Inflammatory macrophage (primary cell): ENCODE measurements at regions not wholly inside any gene's neighbourhood (a gene's known extent, or its start where the extent isn't known, plus 50 kb on each side); places are given as distances from the start of the nearest gene placed in this dataset.
"Not testable (repeated sequence)": the region's sequence is repeated elsewhere in the genome, so short reads cannot be mapped to it uniquely, and the experiment has no call there.

Source experiments
- DNase-seq, 2 donors: peaks; one replicate each; pipeline ENCODE4 v3.0.0-alpha.2; 2020 to 2022

DNA sequence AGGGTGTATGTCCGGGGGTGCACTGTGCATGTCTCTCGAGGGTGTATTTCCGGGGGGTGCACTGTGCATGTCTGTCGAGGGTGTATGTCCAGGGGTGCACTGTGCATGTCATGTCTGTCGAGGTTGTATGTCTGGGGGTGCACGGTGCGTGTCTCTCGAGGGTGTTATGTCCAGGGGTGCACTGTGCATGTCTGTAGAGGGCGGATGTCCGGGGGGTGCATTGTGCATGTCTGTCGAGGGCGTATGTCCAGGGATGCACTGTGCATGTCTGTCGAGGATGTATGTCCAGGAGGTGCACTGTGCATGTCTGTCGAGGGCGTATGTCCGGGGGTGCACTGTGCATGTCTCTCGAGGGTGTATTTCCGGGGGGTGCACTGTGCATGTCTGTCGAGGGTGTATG lies 249.8 kb upstream of the MYT1L start:
- not testable (repeated sequence) for DNase-seq

DNA sequence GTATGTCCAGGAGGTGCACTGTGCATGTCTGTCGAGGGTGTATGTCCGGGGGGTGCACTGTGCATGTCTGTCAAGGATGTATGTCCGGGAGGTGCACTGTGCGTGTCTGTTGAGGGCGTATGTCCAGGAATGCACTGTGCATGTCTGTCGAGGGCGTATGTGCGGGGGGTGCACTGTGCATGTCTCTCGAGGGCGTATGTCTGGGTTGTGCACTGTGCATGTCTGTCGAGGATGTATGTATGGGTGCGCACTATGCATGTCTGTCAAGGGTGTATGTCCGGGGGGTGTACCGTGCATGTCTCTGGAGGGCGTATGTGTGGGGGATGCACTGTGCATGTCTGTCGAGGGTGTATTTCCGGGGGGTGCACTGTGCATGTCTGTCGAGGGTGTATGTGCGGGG lies 249.3 kb upstream of the MYT1L start:
- DNase-seq: no peak

DNA sequence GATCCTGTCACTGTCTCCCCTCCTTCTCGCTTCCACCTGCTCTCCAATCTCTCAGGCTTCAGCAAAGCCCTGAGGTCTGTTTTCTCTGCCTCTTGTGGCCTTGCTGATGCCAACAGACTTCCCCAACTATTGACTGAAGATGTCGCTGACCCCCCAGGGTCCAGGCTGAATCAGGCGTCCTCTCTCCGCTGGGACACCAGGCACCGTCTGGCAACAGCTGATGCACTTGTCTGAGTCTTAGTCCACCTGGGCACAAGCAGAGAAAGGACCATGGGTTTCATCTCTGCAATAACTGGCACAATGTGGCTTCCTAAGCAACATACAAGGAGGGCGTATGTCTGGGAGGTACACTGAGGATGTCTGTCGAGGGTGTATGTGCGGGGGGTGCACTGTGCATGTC lies 248.7 kb upstream of the MYT1L start:
- DNase-seq: no peak

DNA sequence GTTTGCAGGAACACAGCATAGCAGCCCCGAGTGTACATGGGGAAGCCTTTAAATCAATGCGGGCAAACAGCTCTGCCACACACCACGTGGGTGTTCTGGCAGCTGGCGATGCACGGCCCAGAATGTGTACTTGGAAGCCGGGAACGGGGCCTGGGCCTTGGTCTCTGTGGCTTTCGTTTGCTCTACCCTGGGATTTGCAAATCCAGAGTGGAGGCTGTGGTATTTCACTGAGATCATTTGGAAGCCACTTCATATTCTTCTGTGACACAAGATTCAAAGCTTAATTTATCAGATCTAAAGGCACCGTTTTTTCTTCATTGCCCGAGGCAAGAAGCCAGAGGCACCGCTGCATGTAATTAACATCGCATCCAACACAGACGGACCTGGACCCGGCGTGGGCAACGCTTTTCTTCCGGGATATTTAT lies 246.3 kb upstream of the MYT1L start:
- DNase-seq: no peak

DNA sequence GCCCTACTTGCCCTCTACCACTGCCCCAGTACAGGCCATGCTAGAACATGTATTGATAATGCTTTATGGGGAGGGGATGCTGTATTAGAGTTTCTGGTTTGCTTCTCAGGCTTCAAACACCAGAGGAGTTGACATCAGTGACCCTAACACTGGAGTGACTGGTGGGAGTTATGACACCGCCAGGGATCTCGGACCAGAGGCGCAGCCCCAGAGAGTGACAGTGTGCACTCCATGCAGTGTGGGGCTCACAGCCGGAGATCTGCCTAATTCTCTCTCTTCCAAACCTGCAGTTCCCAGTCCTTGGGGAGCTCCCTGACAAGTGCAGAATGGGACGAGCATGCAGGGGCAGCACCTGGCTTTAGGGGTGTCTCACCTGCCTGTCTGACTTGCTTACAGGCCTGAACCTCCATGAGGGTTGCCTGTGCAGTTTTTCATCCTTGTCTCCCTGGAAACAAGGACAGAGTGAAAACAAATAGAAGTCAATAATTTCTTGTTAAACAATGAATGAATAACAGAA lies 244.9 kb upstream of the MYT1L start:
- DNase-seq: no peak

DNA sequence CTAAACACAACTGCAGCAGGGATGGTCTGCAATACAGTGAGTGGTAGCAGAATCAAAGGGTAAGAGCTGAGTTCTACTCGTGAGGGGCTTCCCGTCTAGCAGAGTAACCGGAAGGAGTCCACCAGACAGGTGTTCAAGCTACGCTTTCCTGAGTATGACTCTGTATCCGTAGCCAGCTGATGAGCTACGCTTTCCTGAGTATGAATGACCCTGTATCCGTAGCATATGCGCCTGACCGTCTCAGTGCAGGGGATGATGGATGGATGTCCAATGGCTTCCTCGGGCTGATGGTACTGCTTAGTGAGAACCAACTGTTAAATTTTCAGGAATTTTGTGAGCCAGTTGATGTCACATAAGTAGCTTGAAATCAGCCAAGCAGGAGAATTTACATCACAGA lies 244.1 kb upstream of the MYT1L start:
- DNase-seq: no peak

DNA sequence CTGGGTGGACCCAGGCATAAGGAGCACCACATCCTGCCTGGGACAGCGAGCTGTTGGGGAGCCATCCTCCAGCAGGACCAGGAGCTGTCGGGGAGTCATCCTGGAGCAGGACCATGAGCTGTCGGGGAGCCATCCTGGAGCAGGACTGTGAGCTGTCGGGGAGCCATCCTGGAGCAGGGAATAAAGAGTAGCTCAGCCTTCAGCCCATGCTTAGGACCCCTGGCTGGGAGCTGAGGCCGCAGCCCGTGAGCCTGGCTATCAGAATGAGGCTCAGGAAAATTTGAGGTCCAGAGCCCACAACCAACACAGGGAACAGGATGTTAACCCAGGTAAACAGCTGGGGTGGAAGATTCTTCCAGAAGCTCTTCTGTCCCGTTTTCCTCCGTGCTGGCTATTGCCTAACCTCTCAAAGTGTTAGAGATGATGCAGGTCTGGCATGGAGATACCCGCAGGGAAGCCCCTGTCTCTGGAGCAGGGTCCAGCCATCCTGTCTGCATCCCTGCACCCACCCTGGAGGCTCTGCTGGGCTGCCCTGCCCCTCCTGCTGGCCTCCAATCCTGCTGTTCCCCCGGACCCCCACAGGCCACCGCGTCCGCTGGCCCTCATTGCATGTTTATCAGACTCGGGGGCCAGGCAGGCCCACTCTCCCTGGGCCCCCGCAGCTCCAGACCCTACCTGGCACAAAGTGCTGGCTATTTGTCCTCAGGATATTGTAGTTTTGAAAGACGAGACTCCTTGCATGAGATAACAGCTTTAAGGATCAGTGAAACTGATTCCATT lies 243.5 kb upstream of the MYT1L start:
- DNase-seq: no peak

DNA sequence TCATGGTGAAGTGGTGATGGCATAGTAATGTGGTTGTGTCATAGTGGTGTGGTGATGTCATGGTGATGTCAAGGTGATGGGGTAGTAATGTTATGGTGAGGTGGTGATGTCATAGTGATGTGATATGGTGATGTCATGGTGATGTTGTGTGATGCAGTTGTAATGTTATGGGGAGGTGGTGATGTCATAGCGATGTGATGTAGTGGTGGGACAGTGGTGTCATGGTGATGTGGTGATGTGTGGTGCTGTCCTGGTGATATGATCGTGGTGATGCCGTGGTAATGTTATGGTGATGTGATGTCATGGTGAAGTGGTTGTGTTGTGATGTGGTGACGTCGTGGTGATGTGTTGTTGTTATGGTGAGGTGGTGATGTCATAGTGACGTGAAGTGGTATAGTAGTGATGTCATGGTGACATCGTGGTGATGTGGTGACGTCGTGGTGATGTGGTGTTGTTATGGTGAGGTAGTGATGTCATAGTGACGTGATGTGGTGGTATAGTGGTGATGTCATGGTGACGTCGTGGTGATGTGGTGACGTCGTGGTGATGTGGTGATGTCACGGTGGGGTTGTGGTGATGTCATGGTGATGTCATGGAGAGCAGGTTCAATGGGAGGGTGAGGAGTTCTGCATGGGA lies 242.7 kb upstream of the MYT1L start:
- DNase-seq: no peak

DNA sequence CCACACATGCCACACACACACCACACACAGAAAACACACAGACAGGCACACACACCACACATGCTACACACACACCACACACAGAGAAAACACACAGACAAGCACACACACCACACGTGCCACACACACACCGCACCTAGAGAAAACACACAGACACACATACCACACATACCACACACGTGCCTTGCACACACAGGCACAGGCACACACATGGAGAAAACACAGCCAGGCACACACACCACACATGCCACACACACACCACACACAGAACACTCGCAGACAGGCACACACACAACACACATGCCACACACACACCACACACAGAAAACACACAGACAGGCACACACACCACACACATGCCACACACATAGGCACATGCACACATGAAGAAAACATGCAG lies 242.1 kb upstream of the MYT1L start:
- DNase-seq: no peak

DNA sequence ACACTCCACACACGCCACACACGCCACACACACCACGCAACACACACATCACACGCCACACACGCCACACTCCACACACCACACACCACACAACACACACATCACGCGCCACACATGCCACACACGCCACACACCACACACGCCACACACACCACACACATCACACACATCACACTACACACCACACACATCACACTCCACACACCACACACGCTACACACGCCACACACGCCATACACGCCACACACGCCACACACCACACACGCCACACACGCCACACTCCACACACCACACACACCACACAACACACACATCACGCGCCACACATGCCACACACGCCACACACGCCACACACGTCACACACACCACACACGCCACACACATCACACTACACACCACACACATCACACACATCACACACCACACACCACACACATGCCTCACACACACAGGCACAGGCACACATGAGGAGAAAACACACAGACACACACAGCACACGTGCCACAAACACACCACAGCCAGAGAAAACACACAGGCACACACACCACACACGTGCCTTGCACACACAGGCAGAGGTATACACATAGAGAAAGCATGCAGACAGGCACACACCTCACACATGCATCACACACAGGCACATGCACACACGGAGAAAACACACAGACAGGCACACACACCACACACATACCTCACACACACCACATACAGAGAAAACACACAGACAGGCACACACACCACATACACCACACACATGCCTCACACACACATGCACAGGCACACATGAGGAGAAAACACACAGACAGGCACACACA lies 241.5 kb upstream of the MYT1L start:
- DNase-seq: no peak

DNA sequence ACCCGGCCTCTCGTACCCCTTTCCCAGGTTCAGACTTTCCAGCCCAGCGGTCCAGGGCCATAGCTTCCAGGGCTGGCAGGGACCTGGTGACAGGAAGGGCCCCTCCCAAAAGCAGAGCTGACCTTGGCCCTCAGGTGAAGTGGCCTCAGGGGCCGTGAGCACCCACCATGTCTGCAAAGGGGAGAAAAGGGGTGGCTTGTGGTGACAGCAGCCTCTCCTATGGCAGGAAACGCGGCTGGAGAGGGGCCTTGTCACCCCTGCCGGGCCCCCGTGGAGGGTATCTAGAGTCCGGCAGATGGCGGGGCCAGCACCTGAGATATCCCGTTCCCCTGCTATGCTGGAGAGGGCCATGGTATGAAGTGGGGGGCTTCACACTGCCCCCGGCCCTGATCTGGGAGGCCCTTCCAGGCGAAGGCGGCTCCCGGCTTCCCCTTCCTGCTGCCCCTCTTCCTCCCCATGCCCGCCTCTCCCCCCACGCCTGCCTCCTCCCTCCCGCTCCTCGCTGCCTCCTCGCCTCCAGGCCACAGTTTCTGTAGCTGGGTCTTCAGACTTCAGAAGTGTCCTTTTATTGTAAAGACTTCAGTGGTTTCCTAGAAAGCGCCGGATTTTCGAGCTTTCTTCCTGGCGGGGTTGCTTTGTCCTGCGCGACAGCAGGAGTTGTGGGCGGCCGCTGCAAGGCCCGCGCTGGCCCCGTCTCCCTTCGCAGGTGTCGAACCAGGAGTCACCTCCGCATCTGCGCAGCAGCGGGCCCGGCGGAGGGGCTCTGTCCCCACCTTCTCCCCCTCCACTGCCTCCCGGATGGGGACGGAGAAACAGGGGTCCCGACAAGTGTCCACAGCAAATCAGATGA lies 240.5 kb upstream of the MYT1L start:
- no peak for DNase-seq

DNA sequence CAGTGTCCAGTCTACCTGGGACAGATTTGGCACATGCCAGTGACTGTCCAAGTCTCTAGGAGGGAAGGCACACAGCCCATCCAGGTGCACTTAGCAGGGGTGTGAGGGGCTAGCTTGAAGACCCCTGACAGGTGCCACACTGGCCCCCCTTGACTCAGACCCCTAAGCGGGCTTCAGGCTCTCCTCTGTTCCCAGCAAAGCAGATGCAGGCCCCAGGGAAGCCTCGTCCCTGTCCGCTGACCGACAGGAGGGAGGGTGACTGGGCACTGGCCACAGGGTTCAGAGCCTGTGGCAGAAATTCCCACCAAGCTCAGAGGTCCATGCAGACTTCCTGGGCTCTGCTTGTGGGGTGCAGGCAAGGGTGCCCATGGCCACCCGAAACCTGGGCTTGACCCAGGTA lies 239.8 kb upstream of the MYT1L start:
- no peak for DNase-seq

DNA sequence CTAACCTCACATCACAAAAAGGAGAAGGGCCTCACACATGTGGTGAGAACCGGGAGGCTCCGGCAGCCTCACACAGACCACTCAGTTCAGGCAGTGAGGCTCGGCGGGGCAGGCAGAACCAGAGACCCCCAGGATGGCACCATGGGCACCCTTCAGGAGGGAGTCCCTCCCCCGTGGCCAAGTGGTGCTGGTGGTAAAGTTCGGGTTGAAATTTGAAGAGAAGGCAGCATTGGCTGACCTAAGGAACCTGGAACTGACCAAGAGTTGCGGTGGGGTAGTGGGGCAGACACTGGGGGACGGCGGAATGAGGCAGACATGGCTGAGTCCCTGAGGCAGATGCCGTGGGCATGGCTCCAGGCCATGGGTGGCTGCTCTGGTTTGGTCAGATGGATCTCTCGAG lies 239.3 kb upstream of the MYT1L start:
- no peak for DNase-seq

DNA sequence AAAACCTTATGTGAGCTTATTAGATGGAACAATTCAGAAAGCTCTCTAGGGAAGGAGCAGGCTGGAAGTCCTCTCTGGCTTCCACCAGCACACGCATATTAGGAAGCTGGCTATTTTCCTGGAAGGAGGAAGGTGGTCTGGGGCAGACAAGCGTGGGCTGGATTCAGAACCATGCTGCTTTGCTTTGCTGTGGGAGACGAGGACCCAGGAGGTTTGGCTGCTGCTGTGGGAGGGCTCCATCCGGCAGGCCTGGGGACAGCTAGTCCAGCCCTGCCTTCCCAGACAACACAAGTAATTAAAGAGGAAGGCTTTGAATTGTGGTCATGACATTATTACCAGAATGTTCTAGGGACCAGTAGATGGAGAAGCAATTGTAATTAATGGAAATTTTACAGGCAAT lies 238.8 kb upstream of the MYT1L start:
- DNase-seq: no peak

DNA sequence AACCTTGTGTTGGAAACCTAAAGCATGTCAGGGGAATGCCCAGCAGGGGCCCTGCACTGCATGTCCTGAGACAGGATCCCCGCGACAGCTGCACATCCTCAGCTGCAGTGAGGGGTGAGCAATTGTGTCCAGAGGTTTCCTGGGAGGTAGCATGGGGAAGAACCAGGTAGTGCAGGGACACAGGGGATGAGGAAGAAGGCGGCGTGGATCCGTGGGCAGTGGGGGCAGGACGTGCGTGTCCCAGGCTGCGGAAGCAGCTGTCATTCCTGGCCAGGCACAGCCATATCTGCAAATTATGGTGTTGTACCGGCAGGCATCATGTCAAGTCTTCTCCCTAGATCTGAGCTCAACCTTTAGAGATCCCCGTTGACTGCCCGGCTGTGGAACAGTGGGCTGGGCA lies 238.2 kb upstream of the MYT1L start:
- no peak for DNase-seq

DNA sequence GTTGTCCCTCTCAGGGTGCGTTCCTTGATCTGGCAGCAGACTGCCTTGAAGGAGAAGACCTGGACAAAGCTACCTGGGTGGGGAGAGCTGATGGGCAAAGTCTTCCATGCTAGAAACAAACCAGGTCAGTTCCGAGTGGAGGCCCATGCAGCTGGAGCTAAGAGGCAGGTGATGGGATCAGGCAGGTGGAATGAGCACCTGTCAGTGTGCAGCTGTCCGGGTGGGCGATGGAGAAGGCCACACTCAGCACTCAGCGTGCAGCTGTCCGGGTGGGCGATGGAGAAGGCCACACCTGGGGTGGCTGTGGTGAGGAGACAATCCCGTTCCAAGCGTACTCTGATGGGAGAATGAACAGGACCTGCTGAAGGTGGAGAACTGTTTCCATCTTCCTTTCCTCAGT lies 237.3 kb upstream of the MYT1L start:
- no peak for DNase-seq

DNA sequence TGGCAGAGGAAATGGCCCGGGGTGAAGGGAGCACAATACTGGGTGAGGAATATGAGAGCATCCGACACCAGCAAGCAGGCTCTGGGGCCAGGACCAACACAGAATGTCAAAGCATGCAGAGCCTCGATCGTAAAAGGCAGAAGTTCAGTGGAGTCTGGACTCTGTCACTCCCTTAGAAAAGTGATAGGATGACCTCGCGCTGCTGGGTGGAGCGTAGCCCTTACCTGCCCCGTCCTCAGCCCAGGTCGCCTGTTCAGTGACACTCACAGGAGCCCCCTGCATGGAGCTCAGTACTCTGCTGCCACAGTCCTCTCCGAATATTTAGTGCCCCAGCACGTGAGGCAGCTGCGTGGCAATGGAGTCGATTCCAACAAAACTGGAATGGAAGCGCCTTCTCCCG lies 236.7 kb upstream of the MYT1L start:
- DNase-seq: no peak

DNA sequence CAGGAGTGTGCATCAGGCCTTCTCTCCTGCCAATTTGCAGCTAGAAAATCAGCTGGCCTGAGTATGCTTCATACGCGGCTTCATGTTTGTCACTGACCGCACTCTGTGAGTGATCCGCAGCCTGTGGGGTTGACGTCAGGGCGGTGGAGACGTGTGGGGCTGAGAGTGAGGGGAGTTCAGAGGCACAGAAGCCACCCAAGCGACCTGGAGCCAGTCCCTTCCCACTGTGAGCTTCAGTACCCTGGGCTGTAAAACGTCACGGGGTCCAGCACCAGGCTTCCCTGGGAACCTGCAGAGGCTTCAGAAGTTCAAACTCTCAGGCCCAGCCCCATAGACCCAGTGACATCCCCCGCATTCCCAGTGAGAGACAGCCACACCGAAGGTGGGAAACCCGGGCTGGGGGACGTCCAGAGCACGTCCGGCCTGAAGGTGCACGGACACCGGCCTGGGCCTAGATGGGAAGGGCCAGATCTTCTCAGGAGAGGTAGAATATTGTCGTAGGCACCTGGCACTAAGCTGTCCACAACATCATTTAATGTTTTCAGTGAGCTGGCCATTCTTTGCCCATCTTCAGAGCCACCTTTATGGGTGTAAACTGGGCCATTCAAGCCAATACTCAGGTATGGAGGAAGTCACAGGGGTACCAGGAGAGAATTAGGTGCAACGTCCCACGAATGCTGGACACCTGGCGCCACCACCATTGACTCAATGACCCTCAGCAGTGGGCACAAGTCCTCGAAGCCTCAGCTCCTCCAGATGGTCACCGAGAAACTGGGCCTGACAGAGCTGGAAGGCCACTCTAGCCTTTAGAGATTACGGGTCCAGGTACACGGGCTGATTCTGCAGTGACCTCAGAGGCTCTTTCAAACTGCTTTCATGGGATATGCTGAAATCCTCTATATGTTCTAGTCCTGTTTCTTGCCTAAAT lies 235.6 kb upstream of the MYT1L start:
- DNase-seq: no peak

DNA sequence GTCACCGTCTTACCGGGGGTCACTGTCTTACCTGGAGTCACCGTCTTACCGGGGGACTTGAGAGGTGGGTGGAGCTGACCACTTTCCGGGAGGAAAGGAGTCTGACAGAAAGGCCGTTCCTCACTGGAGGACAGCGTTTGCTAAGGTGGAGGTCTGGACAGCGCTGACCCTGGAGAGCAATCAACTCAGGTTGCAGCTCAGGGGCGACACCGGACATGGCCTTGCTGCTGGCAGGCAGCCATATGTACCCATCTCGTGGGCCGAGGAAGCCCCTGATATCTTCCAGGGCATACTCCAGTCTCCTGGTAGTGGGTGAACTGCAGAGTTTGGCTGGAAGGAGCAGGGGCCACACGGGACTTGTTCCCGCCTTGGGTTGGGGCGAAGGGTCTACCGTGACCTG lies 234.6 kb upstream of the MYT1L start:
- DNase-seq: no peak

DNA sequence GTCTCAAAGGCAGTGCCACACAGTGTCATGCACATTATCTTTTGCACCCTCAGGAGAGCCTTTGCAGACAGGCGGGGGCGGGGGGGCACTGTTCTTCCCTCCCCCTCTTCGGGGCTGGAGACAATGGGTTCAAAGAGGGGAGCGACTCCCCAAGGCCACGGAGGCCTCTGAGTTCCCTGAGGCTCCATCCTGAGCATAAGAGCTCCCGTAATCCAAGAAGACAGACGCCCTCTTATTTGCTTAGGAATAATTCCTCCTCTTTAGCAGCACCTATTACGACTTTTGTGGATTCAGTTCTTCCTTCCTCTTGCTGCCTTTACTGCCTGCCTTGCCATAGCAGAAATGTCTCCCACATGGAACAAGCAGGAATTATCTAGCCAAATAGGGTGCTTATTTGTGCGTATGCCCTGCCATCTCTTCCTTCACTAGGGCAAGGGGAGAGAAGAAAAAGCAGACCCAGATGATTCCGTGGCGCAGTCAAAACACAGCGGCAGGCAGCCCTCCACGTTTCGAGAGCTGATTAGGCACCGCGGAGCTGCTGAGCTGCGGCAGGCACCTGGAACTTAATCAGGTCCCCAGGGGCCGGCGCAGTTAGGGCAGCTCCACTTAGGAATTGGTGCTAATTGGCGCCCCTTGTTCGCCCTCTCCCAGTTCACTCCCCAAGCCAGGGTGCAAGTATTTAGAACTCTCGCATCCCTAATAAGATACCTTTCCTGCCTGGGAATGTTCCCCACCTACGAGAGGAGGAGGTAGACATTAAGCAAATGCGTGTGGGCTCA lies 233.4 kb upstream of the MYT1L start:
- no peak for DNase-seq
